ENCODE measurements at regions not wholly inside any gene's neighbourhood (a gene's known extent, or its start where the extent isn't known, plus 50 kb on each side); places are given as distances from the start of the nearest gene placed in this dataset.

GRCh38 chr2:6083136-6083535, 391.0 kb downstream of the SOX11 start:
- Histone ChIP-seq H3K9me3 (ENCODE audit: insufficient read depth in 2 of 2, low read depth in 1 of 2, low read length in 1 of 2) (peaks cover 17 to 18% of the 10 kb centered on the region in 2 experiments), H2BK120ac (replicated peaks; ENCODE audit: low read depth, low read length) (no peak overlapping the region), H3K23me2 (ENCODE audit: low read depth, low read length) (peaks cover 2% of the 10 kb centered on the region; the same call in 1 of the 2 replicates), H3K79me2 (ENCODE audit: control insufficient read depth in 1 of 2, insufficient read depth in 2 of 2, low read length in 2 of 2) (no peaks in the 10 kb centered on the region), H2BK15ac (ENCODE audit: low read length) (no peak overlapping the region), H3K27me3 (replicated peaks in 1 of 4; ENCODE audit: control insufficient read depth in 3 of 4, extremely low read depth in 1 of 4, insufficient read depth in 3 of 4, low read length in 3 of 4) (no peaks in the 10 kb centered on the region), H2BK20ac (ENCODE audit: low read length) (no peak overlapping the region), H2BK12ac (ENCODE audit: low read depth, low read length) (no peak overlapping the region), H3K4me2 (ENCODE audit: insufficient read depth in 1 of 2, low read depth in 2 of 2, low read length in 2 of 2) (no peak overlapping the region), H4K20me1 (replicated peaks in 1 of 2; ENCODE audit: control insufficient read depth in 1 of 2, insufficient read depth in 2 of 2, low read length in 2 of 2) (no peaks in the 10 kb centered on the region), H4K8ac (ENCODE audit: extremely low read depth, insufficient read depth, low read length) (no peak overlapping the region), H2AK5ac (ENCODE audit: low read depth, low read length) (no peak overlapping the region), H2AFZ (ENCODE audit: low read length) (no peak overlapping the region), H3K27ac (ENCODE audit: low read depth, low read length) (no peak overlapping the region), H2BK5ac (ENCODE audit: low read depth, low read length) (no peak overlapping the region), H3K4me3 (ENCODE audit: extremely low read depth in 1 of 4, insufficient read depth in 2 of 4, low read depth in 3 of 4, low read length in 4 of 4) (no peak overlapping the region), H3K18ac (ENCODE audit: extremely low read depth, low read length) (no peak overlapping the region), H3K14ac (ENCODE audit: insufficient read length) (no peak overlapping the region), H4K5ac (ENCODE audit: insufficient read length, low read depth, low read length) (no peak overlapping the region), H3K9ac (replicated peaks in 1 of 4; ENCODE audit: extremely low read depth in 1 of 4, low read depth in 3 of 4, low read length in 3 of 4) (no peak overlapping the region), H3K23ac (ENCODE audit: insufficient read length) (no peak overlapping the region), H3K4me1 (replicated peaks in 1 of 4; ENCODE audit: control insufficient read depth in 3 of 4, insufficient read depth in 4 of 4, low read length in 3 of 4) (peaks cover 0 to 4% (median 2%) of the 10 kb centered on the region in 4 experiments; a peak in 1 of 7 replicates), H3K79me1 (ENCODE audit: low read depth, low read length) (no peaks in the 10 kb centered on the region), H3K4ac (replicated peaks; ENCODE audit: insufficient read length, low read depth, low read length) (no peak overlapping the region), H4K91ac (replicated peaks; ENCODE audit: insufficient read length, low read length) (no peak overlapping the region), H3K56ac (replicated peaks; ENCODE audit: insufficient read length, low read depth, low read length) (no peak overlapping the region), H3K36me3 (ENCODE audit: control insufficient read depth in 2 of 4, insufficient read depth in 4 of 4, low read length in 3 of 4) (no peaks in the 10 kb centered on the region)
- ChIA-PET CTCF (ENCODE audit: partially characterized antibody) (interaction anchor here (0.6 kb wide), 2 partner anchors 9 to 352 kb away, joined by 4 read pairs; no protein-coding TSS in a partner anchor), POLR2A (ENCODE audit: partially characterized antibody) (no interaction called here)
- WGBS, 2 experiments (ENCODE audit: extremely low coverage in 1 of 2, insufficient coverage in 1 of 2, insufficient read length in 1 of 2, insufficient replicate concordance in 2 of 2, low coverage in 1 of 2, low lambda C conversion rate in 2 of 2, missing lambda C conversion rate in 1 of 2), result 92% methylated on average over 2 of the region's 2 CpGs; no CpG with 5 or more reads in 1 of the 2 experiments
- TF ChIP-seq EP300 (IDR thresholded peaks at IDR 0.05; ENCODE audit: borderline replicate concordance in 1 of 2, low read depth in 2 of 2, low read length in 2 of 2) (no peak), SUZ12 (IDR thresholded peaks at IDR 0.05; ENCODE audit: low read length) (no peak)
- no peak for FAIRE-seq
- DNase-seq (ENCODE audit: low read depth in 1 of 2, low spot score in 2 of 2), result no peak

All from H1 (cell line).